A549 (cell line): ENCODE measurements at regions not wholly inside any gene's neighbourhood (a gene's known extent, or its start where the extent isn't known, plus 50 kb on each side); places are given as distances from the start of the nearest gene placed in this dataset.

Experiments
- ATAC-seq, 2 experiments: fragments of 200-7000 bp in 1 of 2; fragments of >200 bp in 1 of 2; cut with Nextera tagmentation in 1 of 2; cut with Tn5 transposase in 1 of 2; 3 replicates each; pipeline versions ENCODE4 v1.8.0 to v1.9.1; 2018 to 2020; ENCODE audit warnings: mild to moderate bottlenecking in 1 of 2, moderate library complexity in 1 of 2
- CTCF ChIA-PET: fragments of 300-600 bp; sonication (Branson Sonifier 250); formaldehyde crosslinking; extraction: SDS; loops from one replicate; lab custom pipeline; 2021; ENCODE audit warnings: antibody characterized with exemption, inconsistent platforms; lab: Yijun Ruan, JAX
- POLR2A ChIA-PET: fragments of 350-600 bp; formaldehyde crosslinking; extraction: SDS; loops from one replicate; lab custom pipeline; 2021; ENCODE audit warnings: antibody characterized with exemption, inconsistent platforms; lab: Yijun Ruan, JAX
- DNase-seq, 2 experiments: peaks; one replicate each; pipeline versions ENCODE4 v3.0.0 to v3.0.0-alpha.2; 2011 to 2016; ENCODE audit warnings: low read depth in 1 of 2, low spot score in 1 of 2
- FAIRE-seq: peaks from 2 replicates; lab custom pipeline; 2011; peaks lifted over from hg19 to GRCh38; lab: Jason Lieb, UNC
- H3K27ac ChIP-seq, 2 experiments: fragments of >200 bp; sonication (Bioruptor Twin); formaldehyde crosslinking; 3 replicates each; pipeline ENCODE4 v1.5.1; 2016 to 2017
- H3K4me1 ChIP-seq: fragments of >200 bp; sonication (Bioruptor Twin); formaldehyde crosslinking; 3 replicates; pipeline ENCODE4 v1.6.1; 2016
- H3K4me2 ChIP-seq: fragments of >200 bp; sonication (Bioruptor Twin); formaldehyde crosslinking; 3 replicates; pipeline ENCODE4 v1.6.1; 2016
- H3K4me3 ChIP-seq: fragments of >200 bp; sonication (Bioruptor Twin); formaldehyde crosslinking; 3 replicates; pipeline ENCODE4 v1.5.1; 2016
- H3K9me3 ChIP-seq: fragments of >200 bp; sonication (Bioruptor Twin); formaldehyde crosslinking; 3 replicates; pipeline ENCODE4 v1.6.1; 2016
- CBX8 ChIP-seq: fragments of 200-600 bp; sonication (generic); IDR thresholded peaks from 2 replicates; pipeline ENCODE4 v1.6.1; 2016
- CEBPB ChIP-seq, 2 experiments: fragments of >200 bp in 1 of 2; sonication (Bioruptor Twin) in 1 of 2; formaldehyde crosslinking in 1 of 2; IDR thresholded peaks; 2 replicates each; pipeline ENCODE4 v1.6.1; 2012 to 2016
- CHD2 ChIP-seq: fragments of 150-350 bp; IDR thresholded peaks from 2 replicates; pipeline ENCODE4 v1.6.1; 2014; ENCODE audit warnings: low read length; ENCODE audit not compliant: partially characterized antibody
- FOSL2 ChIP-seq, 2 experiments: fragments of 450-650 bp in 1 of 2; fragments of >200 bp in 1 of 2; sonication (Bioruptor Twin) in 1 of 2; formaldehyde crosslinking; IDR thresholded peaks; 2 replicates each; pipeline versions ENCODE4 v1.5.0 to v1.6.1; 2016 to 2020; ENCODE audit warnings: mild to moderate bottlenecking in 1 of 2, moderate library complexity in 1 of 2
- FOXS1 ChIP-seq: fragments of 250-450 bp; sonication (Bioruptor Pico); IDR thresholded peaks from 2 replicates; pipeline ENCODE4 v1.5.0; 2020; ENCODE audit warnings: mild to moderate bottlenecking, moderate library complexity
- GATA3 ChIP-seq: IDR thresholded peaks from 2 replicates; pipeline ENCODE4 v1.6.1; 2012; ENCODE audit warnings: borderline replicate concordance
- HDAC2 ChIP-seq: fragments of 200-600 bp; sonication (generic); IDR thresholded peaks from 2 replicates; pipeline ENCODE4 v1.6.1; 2016
- HEYL ChIP-seq: fragments of 250-450 bp; sonication (Bioruptor Pico); IDR thresholded peaks from 2 replicates; pipeline ENCODE4 v1.8.0; 2021; ENCODE audit warnings: mild to moderate bottlenecking, moderate library complexity
- KDM1A ChIP-seq: fragments of 200-600 bp; sonication (generic); IDR thresholded peaks from 2 replicates; pipeline ENCODE4 v1.6.1; 2016; ENCODE audit warnings: low read depth, mild to moderate bottlenecking
- KDM5A ChIP-seq: fragments of 200-600 bp; sonication (generic); IDR thresholded peaks from 2 replicates; pipeline ENCODE4 v1.6.1; 2016; ENCODE audit warnings: antibody characterized with exemption, mild to moderate bottlenecking
- MAX ChIP-seq: IDR thresholded peaks from 2 replicates; pipeline ENCODE4 v1.6.1; 2012
- MAZ ChIP-seq: fragments of 150-350 bp; IDR thresholded peaks from 2 replicates; pipeline ENCODE4 v1.6.1; 2014; ENCODE audit warnings: antibody characterized with exemption, low read depth, low read length, borderline replicate concordance
- NPAS2 ChIP-seq: fragments of 250-450 bp; sonication (Bioruptor Pico); IDR thresholded peaks from 2 replicates; pipeline ENCODE4 v1.8.0; 2022; ENCODE audit warnings: mild to moderate bottlenecking, moderate library complexity, borderline replicate concordance
- RAD21 ChIP-seq, 2 experiments: fragments of >200 bp in 1 of 2; sonication (Bioruptor Twin) in 1 of 2; formaldehyde crosslinking in 1 of 2; IDR thresholded peaks in 1 of 2; conservative IDR thresholded peaks in 1 of 2; 2 replicates in 1 of 2; 3 replicates in 1 of 2; pipeline ENCODE4 v1.6.1; 2012 to 2018; ENCODE audit warnings: inconsistent platforms in 1 of 2
- ZSCAN20 ChIP-seq: fragments of 250-450 bp; sonication (Bioruptor Pico); IDR thresholded peaks from 2 replicates; pipeline ENCODE4 v1.8.0; 2022; ENCODE audit warnings: mild to moderate bottlenecking, moderate library complexity
- WGBS: methylation state at CpG from one replicate; pipeline ENCODE4 v1.1.6; 2017; ENCODE audit errors: missing lambda C conversion rate; 5-methylcytosine and 5-hydroxymethylcytosine counted together
- TF ChIP-seq, protein P1 (sequence below): IDR thresholded peaks from 2 replicates; pipeline ENCODE4 v1.6.1; 2012; ENCODE audit warnings: low read depth, borderline replicate concordance
- TF ChIP-seq, protein P2 (sequence below): fragments of >200 bp; sonication (Bioruptor Twin); formaldehyde crosslinking; IDR thresholded peaks from 3 replicates; pipeline ENCODE4 v1.5.1; 2016
- TF ChIP-seq, protein P3 (sequence below): fragments of 200-600 bp; sonication (generic); IDR thresholded peaks from 2 replicates; pipeline ENCODE4 v1.6.1; 2016; ENCODE audit warnings: antibody characterized with exemption, mild to moderate bottlenecking, moderate library complexity
- TF ChIP-seq, protein P4 (sequence below): fragments of 250-450 bp; sonication (Bioruptor Pico); IDR thresholded peaks from 2 replicates; pipeline ENCODE4 v1.5.0; 2020; ENCODE audit warnings: low read depth, mild to moderate bottlenecking, moderate library complexity

DNA sequence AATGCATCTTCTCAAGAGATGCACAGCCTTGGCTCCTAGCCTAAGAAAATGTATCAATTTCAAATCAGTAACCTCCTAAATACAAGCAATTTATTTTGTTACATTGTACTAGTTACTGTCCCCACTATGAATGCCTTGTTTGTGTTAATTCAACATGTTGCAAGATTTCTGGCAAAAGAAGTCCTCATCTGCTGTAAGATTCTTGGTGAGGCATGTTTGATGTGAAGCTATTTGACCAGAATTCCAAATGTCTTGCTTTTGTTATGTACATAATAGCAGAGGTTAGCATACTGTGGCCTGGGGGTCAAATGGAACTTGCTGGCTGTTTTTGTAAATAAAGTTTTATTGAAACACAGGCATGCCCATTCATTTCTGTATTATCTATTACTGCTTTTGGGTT lies 1023.1 kb upstream of the WWC1 start:
- POLR2A ChIA-PET = no interaction called here
- FAIRE-seq (no peak), ATAC-seq (no peak), DNase-seq (no peak)
- Histone ChIP-seq H3K4me3 (no peak overlapping the region), H3K27ac (no peak overlapping the region), H3K9me3 (no peaks in the 10 kb centered on the region), H3K4me2 (no peak overlapping the region), H3K4me1 (no peaks in the 10 kb centered on the region)
- CTCF ChIA-PET = interaction anchor here (1.4 kb wide), 1 partner anchor 25 kb away, joined by 3 read pairs; no protein-coding TSS in a partner anchor
- TF ChIP-seq CEBPB (IDR thresholded peaks at IDR 0.05) (no peak), MAX (no peak), CHD2 (no peak), ZSCAN20 (no peak), CBX8 (no peak), NPAS2 (CRISPR knock-in tag) (no peak), HEYL (CRISPR knock-in tag) (no peak), MAZ (no peak), FOSL2 (IDR thresholded peaks at IDR 0.05) (no peak), FOSL2 (CRISPR knock-in tag; IDR thresholded peaks at IDR 0.05) (no peak), GATA3 (no peak)
- TF ChIP-seq, protein P1, sequence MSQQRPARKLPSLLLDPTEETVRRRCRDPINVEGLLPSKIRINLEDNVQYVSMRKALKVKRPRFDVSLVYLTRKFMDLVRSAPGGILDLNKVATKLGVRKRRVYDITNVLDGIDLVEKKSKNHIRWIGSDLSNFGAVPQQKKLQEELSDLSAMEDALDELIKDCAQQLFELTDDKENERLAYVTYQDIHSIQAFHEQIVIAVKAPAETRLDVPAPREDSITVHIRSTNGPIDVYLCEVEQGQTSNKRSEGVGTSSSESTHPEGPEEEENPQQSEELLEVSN = no peak
- TF ChIP-seq, protein P2, sequence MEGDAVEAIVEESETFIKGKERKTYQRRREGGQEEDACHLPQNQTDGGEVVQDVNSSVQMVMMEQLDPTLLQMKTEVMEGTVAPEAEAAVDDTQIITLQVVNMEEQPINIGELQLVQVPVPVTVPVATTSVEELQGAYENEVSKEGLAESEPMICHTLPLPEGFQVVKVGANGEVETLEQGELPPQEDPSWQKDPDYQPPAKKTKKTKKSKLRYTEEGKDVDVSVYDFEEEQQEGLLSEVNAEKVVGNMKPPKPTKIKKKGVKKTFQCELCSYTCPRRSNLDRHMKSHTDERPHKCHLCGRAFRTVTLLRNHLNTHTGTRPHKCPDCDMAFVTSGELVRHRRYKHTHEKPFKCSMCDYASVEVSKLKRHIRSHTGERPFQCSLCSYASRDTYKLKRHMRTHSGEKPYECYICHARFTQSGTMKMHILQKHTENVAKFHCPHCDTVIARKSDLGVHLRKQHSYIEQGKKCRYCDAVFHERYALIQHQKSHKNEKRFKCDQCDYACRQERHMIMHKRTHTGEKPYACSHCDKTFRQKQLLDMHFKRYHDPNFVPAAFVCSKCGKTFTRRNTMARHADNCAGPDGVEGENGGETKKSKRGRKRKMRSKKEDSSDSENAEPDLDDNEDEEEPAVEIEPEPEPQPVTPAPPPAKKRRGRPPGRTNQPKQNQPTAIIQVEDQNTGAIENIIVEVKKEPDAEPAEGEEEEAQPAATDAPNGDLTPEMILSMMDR = no peak

GRCh38 chr5:167269146-167269545 lies 1022.3 kb upstream of the WWC1 start:
- 51% methylated on average over 3 of the region's 3 CpGs for WGBS
- H3K27ac ChIP-seq = no peak overlapping the region
- TF ChIP-seq HDAC2 (no peak), NPAS2 (CRISPR knock-in tag) (no peak)
- CTCF ChIA-PET = no interaction called here
- H3K9me3 ChIP-seq = no peaks in the 10 kb centered on the region
- no peak overlapping the region for H3K4me2 ChIP-seq
- no peak for FAIRE-seq
- POLR2A ChIA-PET = no interaction called here
- H3K4me3 ChIP-seq = no peak overlapping the region
- no peak for DNase-seq
- no peaks in the 10 kb centered on the region for H3K4me1 ChIP-seq
- no peak for ATAC-seq

DNA sequence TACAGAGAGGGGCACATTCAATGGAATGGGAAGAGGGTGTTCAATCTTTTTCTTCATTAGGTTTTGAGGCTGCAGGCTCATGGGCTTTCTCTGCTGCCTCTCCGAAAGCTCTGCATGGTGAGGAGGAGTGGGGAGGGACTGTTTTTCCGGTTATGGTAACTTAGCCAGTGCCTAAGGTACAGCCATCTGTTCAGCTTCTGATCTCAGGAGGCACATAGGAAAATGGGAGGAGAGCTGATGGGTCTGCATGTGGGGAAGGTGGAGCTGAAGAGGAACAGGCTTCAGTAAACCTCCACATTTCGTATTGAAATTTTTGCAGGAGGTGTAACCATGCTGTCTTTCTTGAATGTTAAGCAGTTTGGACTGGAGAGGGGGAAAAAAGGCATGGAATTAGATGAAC lies 1020.4 kb upstream of the WWC1 start:
- TF ChIP-seq FOSL2 (IDR thresholded peaks at IDR 0.05) (no peak), FOSL2 (CRISPR knock-in tag; IDR thresholded peaks at IDR 0.05) (no peak), KDM5A (no peak), HEYL (CRISPR knock-in tag) (no peak), KDM1A (no peak), RAD21 (conservative IDR thresholded peaks at IDR 0.05 in 1 of 2, IDR thresholded peaks at IDR 0.05 in 1 of 2) (no peak), FOXS1 (no peak)
- TF ChIP-seq, protein P3, sequence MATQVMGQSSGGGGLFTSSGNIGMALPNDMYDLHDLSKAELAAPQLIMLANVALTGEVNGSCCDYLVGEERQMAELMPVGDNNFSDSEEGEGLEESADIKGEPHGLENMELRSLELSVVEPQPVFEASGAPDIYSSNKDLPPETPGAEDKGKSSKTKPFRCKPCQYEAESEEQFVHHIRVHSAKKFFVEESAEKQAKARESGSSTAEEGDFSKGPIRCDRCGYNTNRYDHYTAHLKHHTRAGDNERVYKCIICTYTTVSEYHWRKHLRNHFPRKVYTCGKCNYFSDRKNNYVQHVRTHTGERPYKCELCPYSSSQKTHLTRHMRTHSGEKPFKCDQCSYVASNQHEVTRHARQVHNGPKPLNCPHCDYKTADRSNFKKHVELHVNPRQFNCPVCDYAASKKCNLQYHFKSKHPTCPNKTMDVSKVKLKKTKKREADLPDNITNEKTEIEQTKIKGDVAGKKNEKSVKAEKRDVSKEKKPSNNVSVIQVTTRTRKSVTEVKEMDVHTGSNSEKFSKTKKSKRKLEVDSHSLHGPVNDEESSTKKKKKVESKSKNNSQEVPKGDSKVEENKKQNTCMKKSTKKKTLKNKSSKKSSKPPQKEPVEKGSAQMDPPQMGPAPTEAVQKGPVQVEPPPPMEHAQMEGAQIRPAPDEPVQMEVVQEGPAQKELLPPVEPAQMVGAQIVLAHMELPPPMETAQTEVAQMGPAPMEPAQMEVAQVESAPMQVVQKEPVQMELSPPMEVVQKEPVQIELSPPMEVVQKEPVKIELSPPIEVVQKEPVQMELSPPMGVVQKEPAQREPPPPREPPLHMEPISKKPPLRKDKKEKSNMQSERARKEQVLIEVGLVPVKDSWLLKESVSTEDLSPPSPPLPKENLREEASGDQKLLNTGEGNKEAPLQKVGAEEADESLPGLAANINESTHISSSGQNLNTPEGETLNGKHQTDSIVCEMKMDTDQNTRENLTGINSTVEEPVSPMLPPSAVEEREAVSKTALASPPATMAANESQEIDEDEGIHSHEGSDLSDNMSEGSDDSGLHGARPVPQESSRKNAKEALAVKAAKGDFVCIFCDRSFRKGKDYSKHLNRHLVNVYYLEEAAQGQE = no peak
- TF ChIP-seq, protein P4, sequence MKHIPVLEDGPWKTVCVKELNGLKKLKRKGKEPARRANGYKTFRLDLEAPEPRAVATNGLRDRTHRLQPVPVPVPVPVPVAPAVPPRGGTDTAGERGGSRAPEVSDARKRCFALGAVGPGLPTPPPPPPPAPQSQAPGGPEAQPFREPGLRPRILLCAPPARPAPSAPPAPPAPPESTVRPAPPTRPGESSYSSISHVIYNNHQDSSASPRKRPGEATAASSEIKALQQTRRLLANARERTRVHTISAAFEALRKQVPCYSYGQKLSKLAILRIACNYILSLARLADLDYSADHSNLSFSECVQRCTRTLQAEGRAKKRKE (CRISPR knock-in tag) = no peak
- Histone ChIP-seq H3K9me3 (no peaks in the 10 kb centered on the region), H3K4me3 (no peak overlapping the region), H3K4me1 (no peaks in the 10 kb centered on the region), H3K27ac (no peak overlapping the region), H3K4me2 (no peak overlapping the region)
- no peak for DNase-seq
- WGBS = 46% methylated on average over 3 of the region's 3 CpGs
- ATAC-seq = no peak
- FAIRE-seq = no peak
- CTCF ChIA-PET = no interaction called here
- POLR2A ChIA-PET = no interaction called here
